OCI-LY3 (cell line): ENCODE measurements at regions not wholly inside any gene's neighbourhood (a gene's known extent, or its start where the extent isn't known, plus 50 kb on each side); places are given as distances from the start of the nearest gene placed in this dataset.

Experiments
- H2AFZ ChIP-seq: fragments of 200-600, 300-600 bp; shearing (Covaris generic); 2 replicates; pipeline ENCODE4 v1.6.0; 2014; ENCODE audit warnings: antibody characterized with exemption, low read depth, low read length
- H3K27ac ChIP-seq: fragments of 200-600, 300-600 bp; sonication (generic); 2 replicates; pipeline ENCODE4 v1.5.1; 2014; ENCODE audit warnings: mild to moderate bottlenecking, low read length, moderate library complexity, mixed read lengths
- H3K27me3 ChIP-seq: fragments of 200-600, 300-600 bp; sonication (generic); 2 replicates; pipeline ENCODE4 v1.6.1; 2014; ENCODE audit warnings: low read depth, low read length, mixed read lengths
- H3K36me3 ChIP-seq: fragments of 200-600, 300-600 bp; sonication (generic); replicated peaks from 2 replicates; pipeline ENCODE3; 2014; ENCODE audit warnings: low read depth, low read length, mixed read lengths
- H3K4me1 ChIP-seq: fragments of 300-600, 200-600 bp; sonication (generic); 2 replicates; pipeline ENCODE4 v1.6.1; 2014; ENCODE audit warnings: low read length, mixed read lengths
- H3K4me2 ChIP-seq: fragments of 200-600, 300-600 bp; sonication (generic); 2 replicates; pipeline ENCODE4 v1.6.1; 2014; ENCODE audit warnings: low read length, mixed read lengths
- H3K4me3 ChIP-seq: fragments of 300-600, 200-600 bp; sonication (generic); 2 replicates; pipeline ENCODE4 v1.5.1; 2014; ENCODE audit warnings: antibody characterized with exemption, mild to moderate bottlenecking, low read length, moderate library complexity
- H3K79me2 ChIP-seq: fragments of 300-600, 200-600 bp; shearing (Covaris generic); 2 replicates; pipeline ENCODE4 v1.6.1; 2014; ENCODE audit warnings: mild to moderate bottlenecking, low read length, mixed read lengths
- H3K9ac ChIP-seq: fragments of 300-600, 200-600 bp; shearing (Covaris generic); 2 replicates; pipeline ENCODE4 v1.6.0; 2014; ENCODE audit warnings: mild to moderate bottlenecking, low read length, moderate library complexity
- H3K9me3 ChIP-seq: fragments of 200-600, 300-600 bp; shearing (Covaris generic); 2 replicates; pipeline ENCODE4 v1.6.1; 2014; ENCODE audit warnings: low read length, mixed read lengths; ENCODE audit not compliant: insufficient read depth
- H4K20me1 ChIP-seq: fragments of 200-600, 300-600 bp; sonication (generic); 2 replicates; pipeline ENCODE4 v1.6.1; 2016; ENCODE audit warnings: low read length, mixed read lengths; ENCODE audit not compliant: insufficient read depth
- EZH2phosphoT487 ChIP-seq: fragments of 200-600 bp; shearing (Covaris generic); IDR thresholded peaks from 2 replicates; pipeline ENCODE4 v1.6.1; 2018; ENCODE audit warnings: antibody characterized with exemption, mixed run types, low read depth
- TF ChIP-seq, protein P1 (sequence below): fragments of 200-600, 300-600 bp; sonication (generic); IDR thresholded peaks from 2 replicates; pipeline ENCODE4 v1.5.1; 2014; ENCODE audit warnings: antibody characterized with exemption, low read length, low read depth

DNA sequence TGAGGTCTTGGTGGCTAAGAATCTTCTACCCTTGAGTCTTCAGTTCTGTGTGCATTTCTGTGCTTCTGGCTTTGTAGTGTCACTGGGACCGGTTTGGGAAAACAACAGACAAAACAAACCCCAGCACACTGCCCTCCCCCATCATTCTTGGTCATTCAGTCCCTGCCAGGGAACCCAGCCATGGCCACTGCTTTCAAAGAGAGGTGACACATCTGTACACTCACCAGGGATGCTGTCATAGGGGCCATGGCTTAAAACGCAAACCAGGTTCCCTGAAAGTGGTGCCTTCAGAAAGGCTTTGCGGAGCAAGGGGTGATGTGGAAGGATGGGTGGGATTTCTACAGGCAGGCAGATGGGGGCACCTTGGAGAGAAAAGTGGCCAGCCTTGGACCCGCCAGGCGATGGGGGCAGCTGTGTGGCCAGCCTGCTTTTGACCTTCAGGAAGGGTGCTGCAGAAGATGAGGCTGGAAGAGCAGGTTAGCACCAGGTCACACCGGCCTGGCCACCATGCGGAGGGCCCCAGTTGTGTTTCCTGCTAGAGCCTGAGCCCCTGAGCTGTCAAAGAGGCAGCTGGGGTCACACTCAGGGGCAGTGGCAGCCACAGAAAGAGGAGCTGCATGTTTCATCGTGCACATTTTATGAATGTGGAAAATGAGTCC is 101.3 kb downstream of the INHBB start:
- Histone ChIP-seq H3K4me1 (no peaks in the 10 kb centered on the region), H3K27me3 (peaks cover 6% of the 10 kb centered on the region; the same call in 1 of the 2 replicates), H2AFZ (no peak overlapping the region), H3K36me3 (no peaks in the 10 kb centered on the region), H4K20me1 (no peaks in the 10 kb centered on the region), H3K9ac (no peak overlapping the region), H3K4me2 (no peak overlapping the region), H3K4me3 (no peak overlapping the region), H3K79me2 (no peaks in the 10 kb centered on the region), H3K9me3 (no peaks in the 10 kb centered on the region), H3K27ac (no peak overlapping the region)
- TF ChIP-seq, protein P1, sequence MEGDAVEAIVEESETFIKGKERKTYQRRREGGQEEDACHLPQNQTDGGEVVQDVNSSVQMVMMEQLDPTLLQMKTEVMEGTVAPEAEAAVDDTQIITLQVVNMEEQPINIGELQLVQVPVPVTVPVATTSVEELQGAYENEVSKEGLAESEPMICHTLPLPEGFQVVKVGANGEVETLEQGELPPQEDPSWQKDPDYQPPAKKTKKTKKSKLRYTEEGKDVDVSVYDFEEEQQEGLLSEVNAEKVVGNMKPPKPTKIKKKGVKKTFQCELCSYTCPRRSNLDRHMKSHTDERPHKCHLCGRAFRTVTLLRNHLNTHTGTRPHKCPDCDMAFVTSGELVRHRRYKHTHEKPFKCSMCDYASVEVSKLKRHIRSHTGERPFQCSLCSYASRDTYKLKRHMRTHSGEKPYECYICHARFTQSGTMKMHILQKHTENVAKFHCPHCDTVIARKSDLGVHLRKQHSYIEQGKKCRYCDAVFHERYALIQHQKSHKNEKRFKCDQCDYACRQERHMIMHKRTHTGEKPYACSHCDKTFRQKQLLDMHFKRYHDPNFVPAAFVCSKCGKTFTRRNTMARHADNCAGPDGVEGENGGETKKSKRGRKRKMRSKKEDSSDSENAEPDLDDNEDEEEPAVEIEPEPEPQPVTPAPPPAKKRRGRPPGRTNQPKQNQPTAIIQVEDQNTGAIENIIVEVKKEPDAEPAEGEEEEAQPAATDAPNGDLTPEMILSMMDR, result no peak
- TF ChIP-seq EZH2phosphoT487, result no peak

DNA sequence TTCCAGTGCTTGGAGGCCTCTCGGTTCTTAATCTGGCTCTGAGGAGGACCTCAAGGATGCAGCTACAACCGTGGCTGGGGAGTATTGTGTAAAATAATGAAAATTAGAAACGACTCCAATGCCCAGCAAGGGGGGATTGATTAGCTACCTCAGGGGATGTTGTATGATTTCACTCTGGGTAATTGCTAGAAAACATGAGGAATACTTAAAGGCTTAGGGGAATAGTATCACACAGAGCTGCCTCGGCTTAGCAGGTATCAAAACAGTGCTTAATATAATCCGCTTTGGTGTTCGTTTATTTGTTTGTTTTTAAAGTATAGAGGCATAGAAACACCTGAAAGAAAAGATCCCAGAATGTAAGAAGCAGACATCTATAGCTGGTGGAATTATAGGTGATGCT is 102.5 kb downstream of the INHBB start:
- Histone ChIP-seq H3K79me2 (no peaks in the 10 kb centered on the region), H3K9me3 (no peaks in the 10 kb centered on the region), H3K9ac (no peak overlapping the region), H3K4me3 (no peak overlapping the region), H2AFZ (no peak overlapping the region), H3K36me3 (no peaks in the 10 kb centered on the region), H3K4me1 (no peaks in the 10 kb centered on the region), H4K20me1 (no peaks in the 10 kb centered on the region), H3K27ac (no peak overlapping the region), H3K27me3 (peaks cover 6% of the 10 kb centered on the region; the same call in 1 of the 2 replicates), H3K4me2 (no peak overlapping the region)
- TF ChIP-seq, protein P1, result no peak
- TF ChIP-seq EZH2phosphoT487, result no peak

DNA sequence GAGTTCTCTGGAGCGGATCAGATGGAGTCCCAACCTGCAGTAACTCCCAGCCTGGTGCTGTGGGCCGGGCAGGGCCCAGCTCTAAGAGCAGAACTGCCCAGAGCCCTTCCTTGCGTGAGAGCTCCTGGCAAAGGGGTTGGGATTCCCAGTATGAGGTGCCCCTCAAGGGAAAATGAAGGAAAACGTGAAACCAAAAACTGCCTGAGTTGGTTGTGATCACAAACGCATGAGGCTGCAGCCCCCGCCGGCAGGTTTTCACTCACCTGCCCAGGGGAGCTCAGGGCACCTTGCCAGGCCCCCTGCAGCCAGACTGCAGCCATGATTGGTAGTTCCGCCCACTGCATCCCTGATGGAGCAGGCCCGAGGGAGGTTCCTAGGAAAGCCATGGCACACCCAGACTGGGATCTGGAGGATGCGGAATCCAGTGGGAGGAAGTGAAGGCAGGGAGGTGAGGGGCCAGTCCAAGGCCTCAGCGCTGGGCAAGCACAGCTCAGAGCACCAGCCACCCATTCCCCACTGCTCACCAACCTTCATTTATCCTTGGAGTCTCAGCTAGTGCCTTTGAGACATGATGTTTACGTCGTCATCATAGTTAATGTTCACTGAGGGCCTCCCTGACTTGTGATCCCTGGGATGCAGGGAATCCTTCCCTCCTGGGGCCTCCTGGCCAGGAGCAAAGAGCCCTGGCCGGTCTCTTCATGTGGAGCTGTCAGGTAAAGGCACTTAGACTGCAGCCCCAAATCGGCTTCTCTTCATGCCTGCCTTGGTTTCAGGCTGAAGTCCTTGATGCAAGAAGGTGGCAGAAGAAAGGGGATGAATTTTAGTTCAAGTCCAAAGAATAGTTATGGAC is 103.2 kb downstream of the INHBB start:
- Histone ChIP-seq H3K27ac (no peak overlapping the region), H4K20me1 (no peaks in the 10 kb centered on the region), H2AFZ (no peak overlapping the region), H3K4me2 (no peak overlapping the region), H3K4me1 (no peaks in the 10 kb centered on the region), H3K27me3 (peaks cover 6% of the 10 kb centered on the region; the same call in 1 of the 2 replicates), H3K9me3 (no peaks in the 10 kb centered on the region), H3K79me2 (no peaks in the 10 kb centered on the region), H3K36me3 (no peaks in the 10 kb centered on the region), H3K4me3 (no peak overlapping the region), H3K9ac (no peak overlapping the region)
- TF ChIP-seq EZH2phosphoT487, result no peak
- TF ChIP-seq, protein P1, result no peak

DNA sequence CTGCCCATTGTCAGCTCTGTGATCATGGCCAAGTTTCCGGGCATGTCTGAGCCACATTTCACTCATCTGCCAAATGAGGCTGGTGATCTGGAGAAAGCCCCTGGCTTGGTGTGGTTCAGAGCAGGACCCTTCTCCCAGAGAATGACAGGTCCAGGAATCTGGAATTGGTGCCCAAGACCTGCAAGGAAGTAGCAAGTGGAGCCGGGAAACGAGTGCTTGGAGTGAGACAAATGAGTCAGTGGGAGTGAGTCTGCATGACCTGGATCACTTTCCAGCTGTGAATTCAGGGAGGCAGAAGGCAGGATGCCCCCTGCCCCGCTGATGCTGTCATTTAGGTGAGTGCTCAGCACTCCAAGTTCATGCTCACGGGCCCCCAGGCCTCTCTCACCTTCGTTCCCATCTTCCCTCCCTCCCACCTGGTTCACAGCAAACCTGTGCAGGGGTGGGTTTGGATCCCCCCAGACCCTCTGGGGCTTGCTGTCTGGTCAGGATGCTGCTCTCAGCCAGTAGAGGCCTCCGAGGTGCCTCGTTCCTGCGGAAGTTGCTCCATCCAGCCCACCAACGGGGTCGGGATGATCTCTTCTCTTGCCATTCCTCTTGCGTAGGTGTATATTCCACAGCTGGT is 104.4 kb downstream of the INHBB start:
- H3K4me3 ChIP-seq, result no peak overlapping the region
- no peaks in the 10 kb centered on the region for H4K20me1 ChIP-seq
- no peak overlapping the region for H3K27ac ChIP-seq
- H3K27me3 ChIP-seq, result peaks cover 6% of the 10 kb centered on the region; the same call in 1 of the 2 replicates
- no peaks in the 10 kb centered on the region for H3K4me1 ChIP-seq
- no peaks in the 10 kb centered on the region for H3K79me2 ChIP-seq
- no peak overlapping the region for H3K4me2 ChIP-seq
- H2AFZ ChIP-seq, result no peak overlapping the region
- H3K9ac ChIP-seq, result no peak overlapping the region
- no peaks in the 10 kb centered on the region for H3K36me3 ChIP-seq
- TF ChIP-seq EZH2phosphoT487, result no peak
- TF ChIP-seq, protein P1, result no peak
- H3K9me3 ChIP-seq, result no peaks in the 10 kb centered on the region
